ENCODE measurements at regions not wholly inside any gene's neighbourhood (a gene's known extent, or its start where the extent isn't known, plus 50 kb on each side); places are given as distances from the start of the nearest gene placed in this dataset.

DNA sequence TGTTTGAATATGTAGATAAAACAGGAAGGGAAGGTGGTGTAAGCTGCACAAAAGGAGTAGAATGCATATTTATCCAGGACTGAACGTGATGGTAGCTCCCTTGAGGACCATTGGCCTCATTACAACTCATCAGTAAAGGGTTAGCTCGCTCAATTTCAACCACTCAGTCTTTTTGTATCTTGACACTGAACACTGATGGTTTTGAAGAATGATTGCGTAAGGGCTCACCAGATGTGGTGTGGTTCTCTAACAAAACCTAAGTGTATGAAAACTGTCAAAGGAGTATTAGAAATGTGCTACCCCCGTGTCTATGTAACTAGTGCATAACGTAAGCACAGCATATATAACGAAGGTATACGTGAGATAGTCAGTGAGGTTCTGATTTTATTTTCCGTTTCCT, 272.4 kb upstream of the THSD7B start:
- TF ChIP-seq, protein P1, sequence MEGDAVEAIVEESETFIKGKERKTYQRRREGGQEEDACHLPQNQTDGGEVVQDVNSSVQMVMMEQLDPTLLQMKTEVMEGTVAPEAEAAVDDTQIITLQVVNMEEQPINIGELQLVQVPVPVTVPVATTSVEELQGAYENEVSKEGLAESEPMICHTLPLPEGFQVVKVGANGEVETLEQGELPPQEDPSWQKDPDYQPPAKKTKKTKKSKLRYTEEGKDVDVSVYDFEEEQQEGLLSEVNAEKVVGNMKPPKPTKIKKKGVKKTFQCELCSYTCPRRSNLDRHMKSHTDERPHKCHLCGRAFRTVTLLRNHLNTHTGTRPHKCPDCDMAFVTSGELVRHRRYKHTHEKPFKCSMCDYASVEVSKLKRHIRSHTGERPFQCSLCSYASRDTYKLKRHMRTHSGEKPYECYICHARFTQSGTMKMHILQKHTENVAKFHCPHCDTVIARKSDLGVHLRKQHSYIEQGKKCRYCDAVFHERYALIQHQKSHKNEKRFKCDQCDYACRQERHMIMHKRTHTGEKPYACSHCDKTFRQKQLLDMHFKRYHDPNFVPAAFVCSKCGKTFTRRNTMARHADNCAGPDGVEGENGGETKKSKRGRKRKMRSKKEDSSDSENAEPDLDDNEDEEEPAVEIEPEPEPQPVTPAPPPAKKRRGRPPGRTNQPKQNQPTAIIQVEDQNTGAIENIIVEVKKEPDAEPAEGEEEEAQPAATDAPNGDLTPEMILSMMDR (conservative IDR thresholded peaks at IDR 0.05; ENCODE audit: low read depth, low read length), result no peak
- no peak for TF ChIP-seq EZH2 (IDR thresholded peaks at IDR 0.05; ENCODE audit: borderline replicate concordance, low read depth, low read length, poor library complexity, severe bottlenecking)
